ENCODE measurements at regions not wholly inside any gene's neighbourhood (a gene's known extent, or its start where the extent isn't known, plus 50 kb on each side); places are given as distances from the start of the nearest gene placed in this dataset.
A peak's percentile ranks its signal among the peaks of the same experiment; 100 is the strongest.

DNA sequence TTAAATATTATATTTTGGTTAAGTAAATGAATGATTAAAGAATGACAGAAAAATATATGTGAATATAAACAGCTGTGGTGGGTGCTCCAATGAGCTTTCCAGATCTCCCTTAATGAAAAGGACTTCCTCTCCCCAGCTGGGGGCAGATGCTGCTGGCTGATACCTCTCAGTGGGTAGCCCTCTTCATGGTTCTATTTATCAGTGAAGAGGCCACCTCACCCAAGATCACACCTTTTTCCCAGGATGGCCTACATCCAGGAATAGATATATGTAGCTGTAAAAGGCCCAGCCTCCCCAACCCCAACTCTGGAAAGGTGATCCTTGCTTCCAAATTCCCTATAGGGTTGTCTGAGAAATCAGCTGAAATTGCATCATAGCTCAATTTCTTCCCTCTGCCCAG, 135.2 kb upstream of the ACVR2A start:
- DNase-seq = no peak

DNA sequence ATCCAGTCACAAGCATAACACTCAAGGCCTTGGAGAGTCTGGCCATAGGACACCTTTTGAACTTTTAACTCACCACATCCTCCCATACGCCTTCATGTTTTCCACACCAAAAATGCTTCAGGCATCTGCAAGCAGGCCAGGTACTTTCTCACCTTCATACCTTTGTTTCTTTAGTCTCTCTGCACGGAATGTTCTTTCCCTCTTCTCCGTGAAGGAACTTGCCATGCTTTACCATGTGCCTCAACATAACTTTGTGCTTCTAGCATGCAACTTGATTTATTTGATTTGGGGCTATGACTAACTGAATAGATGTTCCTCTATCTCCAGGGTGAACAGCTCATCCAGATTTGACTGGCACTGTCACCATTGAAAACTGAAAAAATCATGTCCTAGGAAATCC, 141.7 kb upstream of the ACVR2A start:
- DNase-seq = no peak

GRCh38 chr2:147698166-147698565, 146.7 kb upstream of the ACVR2A start:
- DNase-seq = no peak

GRCh38 chr2:147696426-147696825, 148.4 kb upstream of the ACVR2A start:
- no peak for DNase-seq

GRCh38 chr2:147689220-147689909, 155.5 kb upstream of the ACVR2A start:
- DNase-seq = peak; percentile 14 to 25

DNA sequence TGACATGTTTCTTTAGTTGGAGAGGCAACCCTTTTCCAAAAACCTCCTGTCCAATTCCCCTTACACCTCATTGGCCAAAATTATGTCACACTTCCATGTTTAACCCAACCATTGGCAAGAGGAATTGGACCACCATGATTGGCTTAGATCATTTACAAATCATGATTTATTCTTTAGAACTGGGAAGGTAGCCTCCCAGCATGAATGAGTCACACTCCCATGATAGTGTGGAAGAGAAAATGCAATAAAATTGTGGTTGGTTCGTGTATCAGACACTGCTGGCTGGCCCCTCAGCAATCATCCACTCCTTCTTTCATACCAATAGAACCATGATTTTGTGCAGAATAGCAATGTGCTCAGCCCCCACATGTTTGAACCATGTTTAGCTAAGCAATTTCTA, 156.6 kb upstream of the ACVR2A start:
- no peak for DNase-seq

DNA sequence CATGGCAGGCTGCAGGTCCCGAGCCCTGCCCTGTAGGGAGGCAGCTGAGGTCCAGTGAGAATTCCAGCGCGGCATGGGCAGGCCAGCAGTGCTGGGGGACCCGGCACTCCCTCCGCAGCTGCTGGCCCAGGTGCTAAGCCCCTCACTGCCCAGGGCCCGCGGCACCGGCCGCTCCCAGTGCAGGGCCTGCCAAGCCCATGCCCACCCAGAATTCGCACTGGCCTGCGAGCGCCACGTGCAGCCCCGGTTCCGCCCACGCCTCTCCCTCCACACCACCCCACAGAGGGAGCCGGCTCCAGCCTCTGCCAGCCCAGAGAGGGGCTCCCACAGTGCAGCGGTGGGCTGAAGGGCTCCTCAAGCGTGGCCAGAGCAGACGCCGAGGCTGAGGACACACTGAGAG, 158.5 kb upstream of the ACVR2A start:
- no peak for DNase-seq

- DNase-seq = no peak
Observed at GRCh38 chr2:147684903-147685302, 159.9 kb upstream of the ACVR2A start.

- DNase-seq = no peak
Observed at GRCh38 chr2:147683380-147683779, 161.4 kb upstream of the ACVR2A start.

DNA sequence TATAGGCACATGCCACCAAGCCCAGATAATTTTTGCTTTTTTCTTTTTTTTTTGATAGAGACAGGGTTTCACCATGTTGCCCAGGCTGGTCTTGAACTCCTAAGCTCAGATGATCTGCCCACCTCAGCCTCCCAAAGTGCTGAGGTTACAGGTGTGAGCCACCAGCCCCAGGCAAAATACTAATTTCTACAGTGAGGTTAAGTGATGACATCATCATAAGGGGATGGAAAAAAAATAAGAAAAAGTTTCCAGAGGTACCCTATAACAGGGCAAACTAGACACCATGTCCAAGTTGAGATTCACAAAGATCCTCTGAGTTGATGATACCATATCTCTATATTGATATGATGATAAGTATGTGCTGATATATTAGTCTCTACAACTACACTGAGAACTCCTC, 163.7 kb upstream of the ACVR2A start:
- DNase-seq = no peak

DNA sequence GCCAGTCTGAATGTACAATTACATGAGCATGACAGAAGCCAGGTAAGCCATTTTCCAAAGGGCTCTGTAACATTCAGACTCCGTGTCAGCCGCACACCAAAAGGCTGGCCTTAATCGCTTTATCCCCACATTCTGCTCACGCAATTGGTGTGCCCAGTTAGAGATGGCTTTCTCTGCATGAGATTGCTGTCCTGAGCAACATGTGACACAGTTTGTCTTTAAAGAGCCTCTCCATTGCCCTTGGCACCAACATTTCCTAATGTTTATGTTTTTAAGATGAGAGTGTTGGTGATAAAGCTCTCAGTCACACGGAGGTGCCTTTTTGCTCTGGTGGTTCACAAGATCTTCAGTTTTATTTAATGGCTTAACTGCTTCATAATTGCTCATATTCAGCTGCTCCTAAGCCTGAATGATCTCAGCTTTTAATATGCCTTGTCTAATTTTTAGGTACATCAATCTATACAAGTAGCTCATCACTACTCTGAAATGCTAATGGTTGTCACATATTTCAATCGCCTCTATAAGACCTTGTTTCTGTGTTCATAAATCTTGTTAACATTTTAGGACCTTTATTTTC, 164.8 kb upstream of the ACVR2A start:
- DNase-seq = no peak

DNA sequence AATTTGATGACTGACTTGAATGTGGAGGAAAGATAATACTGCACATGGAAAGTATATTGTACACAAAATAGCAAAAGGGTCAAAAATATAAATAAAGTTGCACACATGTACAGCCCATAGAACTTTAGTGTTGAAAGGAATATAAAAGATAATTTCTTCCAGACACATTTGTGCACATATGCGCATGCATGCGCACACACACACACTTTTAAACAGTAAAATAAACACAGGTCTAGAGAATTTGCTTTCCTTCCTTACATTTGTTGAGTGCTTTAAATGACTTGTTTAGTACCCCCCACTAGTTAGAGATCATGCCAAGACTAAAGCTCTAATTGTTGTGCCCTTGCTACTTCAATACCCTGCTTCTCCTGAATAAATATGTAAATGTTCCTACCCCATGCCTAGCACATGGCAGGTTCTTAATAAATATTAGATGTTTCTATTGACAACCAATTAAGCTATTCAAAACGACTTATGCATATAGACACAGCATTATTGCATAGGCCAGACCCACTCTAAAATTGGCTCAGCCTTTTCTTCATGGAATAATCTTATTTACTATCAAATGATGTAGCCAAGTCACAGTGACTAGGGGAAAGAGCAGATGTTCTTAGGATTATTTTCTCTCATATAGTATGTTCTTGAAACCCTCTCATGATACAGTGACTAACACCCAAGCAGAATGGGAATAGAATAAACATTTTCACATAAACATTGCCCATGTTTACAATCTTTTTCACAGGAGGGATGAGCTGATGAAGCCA, 165.5 kb upstream of the ACVR2A start:
- DNase-seq = no peak

- DNase-seq = no peak
Observed at GRCh38 chr2:147665105-147665504, 179.7 kb upstream of the ACVR2A start.

DNA sequence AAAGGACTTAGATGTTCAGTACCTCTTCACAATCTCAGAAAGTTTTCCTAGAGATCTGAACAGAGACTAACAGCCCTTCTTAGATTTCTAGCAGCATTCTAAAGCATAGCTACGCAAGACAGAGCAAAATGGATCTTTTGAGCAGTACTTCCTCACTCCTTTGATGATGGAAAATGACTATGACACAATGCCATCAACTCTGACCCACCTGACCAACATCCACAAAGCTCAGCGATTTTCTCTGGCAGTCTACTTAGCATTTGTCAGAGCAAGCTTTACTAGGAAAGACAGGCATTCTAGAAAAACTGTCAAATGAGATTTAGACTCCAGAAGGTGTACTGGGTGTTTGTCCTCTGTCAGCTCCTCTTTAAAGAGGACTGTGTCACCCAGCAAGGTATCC, 180.9 kb upstream of the ACVR2A start:
- peak in 1 of 2 donors; percentile 33 for DNase-seq

DNA sequence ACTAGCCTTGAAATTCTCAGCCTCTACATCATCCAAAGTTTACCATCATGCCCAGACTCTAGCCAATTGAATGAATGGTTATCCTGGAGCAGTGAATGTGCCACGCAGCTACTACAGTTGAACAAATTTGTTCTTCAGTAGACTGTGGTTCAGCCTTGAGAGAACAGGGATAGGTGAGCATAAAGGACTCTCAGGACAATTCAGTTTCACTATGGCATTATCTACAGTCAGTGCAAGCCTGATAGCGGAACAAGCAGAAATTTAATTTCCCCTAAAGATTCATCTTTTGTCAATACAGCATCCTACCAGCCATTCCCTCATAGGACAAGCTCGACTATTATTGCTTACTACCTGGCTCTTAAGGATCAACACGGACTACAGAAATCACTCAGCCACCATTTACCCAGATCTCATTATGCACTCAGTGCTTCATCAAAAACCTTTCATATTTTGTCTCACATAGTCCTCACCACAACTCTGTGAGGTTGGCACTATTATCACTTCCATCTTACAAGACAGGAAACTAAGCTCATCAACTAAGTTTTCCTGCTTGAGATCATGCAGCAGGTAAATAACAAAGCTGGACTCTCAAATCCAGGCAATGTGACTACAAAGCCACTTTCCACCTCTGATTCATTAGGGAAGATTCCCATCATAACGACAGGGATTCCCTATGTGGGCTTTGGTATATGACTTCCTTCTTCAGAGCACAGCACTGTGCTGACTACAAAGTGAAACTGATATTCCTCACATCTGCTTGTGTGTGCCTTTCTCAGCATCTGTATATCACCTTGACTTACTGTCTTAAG, 181.5 kb upstream of the ACVR2A start:
- DNase-seq = peak in 1 of 2 donors; percentile 53

DNA sequence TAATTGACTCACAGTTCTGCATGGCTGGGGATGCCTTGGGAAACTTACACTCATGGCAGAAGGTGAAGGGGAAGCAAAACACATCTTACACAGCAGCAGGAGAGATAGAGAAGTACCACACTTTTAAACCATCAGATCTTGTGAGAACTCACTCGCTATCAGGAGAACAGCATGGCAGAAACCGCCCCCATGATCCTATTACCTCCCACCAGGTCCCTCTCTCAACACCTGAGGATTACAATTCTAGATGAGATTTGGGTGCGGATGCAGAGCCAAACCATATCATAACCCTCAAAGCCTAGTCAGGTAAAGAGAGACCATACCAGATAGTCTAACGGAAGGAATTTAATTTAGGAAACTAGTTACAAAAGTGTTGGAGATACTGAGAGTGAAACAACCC, 182.6 kb upstream of the ACVR2A start:
- no peak for DNase-seq

DNA sequence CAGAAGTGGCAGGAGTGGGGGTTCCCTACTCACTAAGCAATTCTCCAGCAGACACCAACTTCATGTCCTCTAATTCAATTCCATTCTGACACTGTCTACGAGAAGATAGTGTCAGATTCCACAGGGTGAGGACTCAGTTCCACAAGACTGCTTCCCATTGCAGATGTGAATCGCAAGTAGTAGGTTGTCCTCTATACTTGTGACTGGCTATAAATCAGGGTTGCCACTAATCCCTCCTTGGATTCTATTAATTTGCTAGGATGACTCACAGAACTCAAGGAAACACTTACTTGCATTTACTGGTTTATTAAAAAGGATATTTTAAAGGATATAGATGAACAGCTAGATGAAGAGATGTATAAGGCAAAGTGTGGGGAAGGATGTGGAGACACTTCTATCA, 184.1 kb upstream of the ACVR2A start:
- no peak for DNase-seq

DNA sequence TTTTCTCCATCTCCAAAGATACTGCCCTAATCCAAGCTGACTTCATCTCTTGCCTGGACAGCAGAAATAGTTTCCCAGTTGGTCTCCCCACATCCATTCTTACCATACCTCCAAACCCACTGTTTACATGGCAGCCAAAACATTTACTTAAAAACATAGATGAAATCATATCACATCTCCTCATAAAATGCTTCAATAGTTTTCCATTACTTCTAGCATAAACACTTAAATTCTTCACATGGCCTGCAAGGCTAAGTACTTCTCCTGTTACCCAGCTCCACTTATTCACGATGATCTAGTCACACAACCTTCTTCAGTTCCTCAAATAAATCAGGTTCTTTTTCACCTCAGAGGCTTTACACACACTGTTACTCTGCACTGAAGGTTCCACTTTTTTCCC, 185.8 kb upstream of the ACVR2A start:
- no peak for DNase-seq

GRCh38 chr2:147657086-147658000, 187.5 kb upstream of the ACVR2A start:
- DNase-seq = no peak

- no peak for DNase-seq
Observed at GRCh38 chr2:147649998-147650397, 194.8 kb upstream of the ACVR2A start.

DNA sequence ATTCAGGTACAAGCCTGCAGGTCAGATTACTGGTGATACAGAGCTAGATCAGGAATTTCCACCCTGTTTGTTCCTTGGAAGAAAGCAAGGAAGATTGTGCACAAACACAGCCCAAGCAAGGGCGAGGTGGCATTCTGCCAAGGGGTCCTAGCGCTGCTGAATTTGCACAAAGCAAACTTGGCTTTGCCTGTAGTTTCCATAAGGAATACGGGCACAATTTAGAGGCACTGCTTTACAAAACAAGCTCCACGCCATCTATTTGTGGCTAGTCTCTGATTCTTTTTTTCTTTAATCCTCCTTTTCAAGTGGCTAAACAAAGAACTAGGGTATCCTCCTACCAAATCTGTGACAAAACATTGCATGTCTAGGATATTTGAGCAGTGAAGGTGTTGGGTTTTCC, 195.5 kb upstream of the ACVR2A start:
- DNase-seq = no peak

GRCh38 chr2:147648471-147648870, 196.4 kb upstream of the ACVR2A start:
- DNase-seq = no peak
